ENCODE measurements at regions not wholly inside any gene's neighbourhood (a gene's known extent, or its start where the extent isn't known, plus 50 kb on each side); places are given as distances from the start of the nearest gene placed in this dataset.

- TF ChIP-seq POLR2A (IDR thresholded peaks at IDR 0.05) = no peak
- no peak for TF ChIP-seq CTCF (IDR thresholded peaks at IDR 0.05)
- DNase-seq (ENCODE audit: low spot score in 2 of 2) = no peak
- intact Hi-C loops (cut with DNase I; ENCODE audit: low total_unique reads) = loop anchor here (5.0 kb wide), 1 partner anchor 263 kb away; no protein-coding TSS in a partner anchor
- no peak overlapping the region for H3K4me3 ChIP-seq (ENCODE audit: low read depth, poor library complexity, severe bottlenecking)
- 83 to 90% methylated on average over 2 of the region's 2 CpGs for WGBS, 2 donors
These were observed 251.7 kb upstream of the ANKRD50 start for GRCh38 chr4:124964251-124964650.

- DNase-seq (ENCODE audit: low spot score in 2 of 2) = no peak
- peak overlapping the region; percentile 17 for H3K4me3 ChIP-seq (ENCODE audit: low read depth, poor library complexity, severe bottlenecking)
- TF ChIP-seq POLR2A (IDR thresholded peaks at IDR 0.05) = no peak
- TF ChIP-seq CTCF (IDR thresholded peaks at IDR 0.05) = no peak
- 79 to 93% methylated on average over 4 of the region's 4 CpGs for WGBS, 2 donors
- intact Hi-C loops (cut with DNase I; ENCODE audit: low total_unique reads) = loop anchor here (5.0 kb wide), 1 partner anchor 266 kb away; no protein-coding TSS in a partner anchor
These were observed 248.7 kb upstream of the ANKRD50 start for GRCh38 chr4:124961138-124961750.

- intact Hi-C loops (cut with DNase I; ENCODE audit: low total_unique reads) = no loop called here
- DNase-seq (ENCODE audit: low spot score in 2 of 2) = no peak
- no peak overlapping the region for H3K4me3 ChIP-seq (ENCODE audit: low read depth, poor library complexity, severe bottlenecking)
- WGBS, 2 donors = 96 to 97% methylated on average over 1 of the region's 1 CpG
- TF ChIP-seq CTCF (IDR thresholded peaks at IDR 0.05) = no peak
- TF ChIP-seq POLR2A (IDR thresholded peaks at IDR 0.05) = no peak
These were observed 246.3 kb upstream of the ANKRD50 start for GRCh38 chr4:124958847-124959246.

GRCh38 chr4:124955476-124955875, 242.9 kb upstream of the ANKRD50 start:
- no peak overlapping the region for H3K4me3 ChIP-seq (ENCODE audit: low read depth, poor library complexity, severe bottlenecking)
- intact Hi-C loops (cut with DNase I; ENCODE audit: low total_unique reads) = no loop called here
- DNase-seq (ENCODE audit: low spot score in 2 of 2) = no peak
- TF ChIP-seq POLR2A (IDR thresholded peaks at IDR 0.05) (no peak), CTCF (IDR thresholded peaks at IDR 0.05) (no peak)
- 74 to 78% methylated on average over 2 of the region's 2 CpGs for WGBS, 2 donors

GRCh38 chr4:124954046-124954445, 241.5 kb upstream of the ANKRD50 start:
- WGBS, 2 donors = 80 to 86% methylated on average over 1 of the region's 1 CpG
- TF ChIP-seq CTCF (IDR thresholded peaks at IDR 0.05) (no peak), POLR2A (IDR thresholded peaks at IDR 0.05) (no peak)
- no peak overlapping the region for H3K4me3 ChIP-seq (ENCODE audit: low read depth, poor library complexity, severe bottlenecking)
- intact Hi-C loops (cut with DNase I; ENCODE audit: low total_unique reads) = no loop called here
- no peak for DNase-seq (ENCODE audit: low spot score in 2 of 2)

- intact Hi-C loops (cut with DNase I; ENCODE audit: low total_unique reads) = no loop called here
- 78 to 85% methylated on average over 4 of the region's 4 CpGs for WGBS, 2 donors
- DNase-seq (ENCODE audit: low spot score in 2 of 2) = no peak
- TF ChIP-seq CTCF (IDR thresholded peaks at IDR 0.05) (no peak), POLR2A (IDR thresholded peaks at IDR 0.05) (no peak)
- H3K4me3 ChIP-seq (ENCODE audit: low read depth, poor library complexity, severe bottlenecking) = no peak overlapping the region
These were observed 241.0 kb upstream of the ANKRD50 start for GRCh38 chr4:124953486-124953885.

Measured in lower leg skin (tissue), 4 donors.